ENCODE measurements at regions not wholly inside any gene's neighbourhood (a gene's known extent, or its start where the extent isn't known, plus 50 kb on each side); places are given as distances from the start of the nearest gene placed in this dataset.
"Not testable (repeated sequence)": the region's sequence is repeated elsewhere in the genome, so short reads cannot be mapped to it uniquely, and the experiment has no call there.

DNA sequence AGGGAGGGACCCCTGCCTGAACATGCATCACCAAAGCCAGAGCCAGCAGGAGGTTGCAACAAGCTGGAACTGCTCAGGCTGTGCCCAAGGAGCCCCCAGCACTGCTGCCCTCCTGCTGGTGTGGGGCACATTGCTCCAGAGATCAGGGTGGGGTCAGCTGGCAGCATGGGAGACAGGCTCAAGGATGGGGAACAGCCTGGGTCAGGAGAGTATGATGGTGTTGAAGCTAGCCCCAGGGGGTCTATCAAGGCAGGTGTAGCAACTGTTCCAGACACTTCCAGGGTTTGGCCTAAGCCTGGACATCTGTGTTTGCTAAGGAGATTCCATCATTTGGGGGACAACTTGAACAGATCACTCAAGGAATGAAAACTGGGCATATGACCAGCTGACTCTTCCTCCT, 133.1 kb downstream of the ATPSCKMT start:
- H3K4me1 Mint-ChIP-seq: no peaks in the 10 kb centered on the region
- no peaks in the 10 kb centered on the region for H3K9me3 Mint-ChIP-seq
- peaks cover 6% of the 10 kb centered on the region for H3K27me3 Mint-ChIP-seq
- no peak overlapping the region for H3K4me3 Mint-ChIP-seq
- ATAC-seq (replicated peaks): no peak
- H3K27ac Mint-ChIP-seq: no peak overlapping the region
- H3K36me3 Mint-ChIP-seq (ENCODE audit: low read depth): no peaks in the 10 kb centered on the region

DNA sequence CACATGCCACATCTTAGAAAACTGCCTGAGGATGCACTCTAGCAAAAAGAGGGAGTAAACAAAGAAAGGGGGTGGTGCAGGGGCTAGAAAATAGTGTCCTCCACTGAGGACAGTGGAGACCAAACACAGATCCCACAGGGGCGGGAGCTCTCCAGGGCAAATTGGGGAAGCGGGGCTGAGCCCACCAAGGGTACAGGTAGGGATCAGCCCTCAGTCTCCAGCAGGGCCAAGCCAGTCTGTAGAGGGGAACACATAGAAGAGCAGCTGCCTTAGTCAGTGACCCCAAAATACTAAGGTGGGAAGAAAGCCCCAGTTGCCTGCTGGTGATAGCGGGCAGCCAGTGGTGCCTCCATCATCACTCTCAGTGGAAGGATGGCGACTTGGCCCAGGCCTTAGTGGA, 134.0 kb downstream of the ATPSCKMT start:
- Mint-ChIP-seq H3K27me3 (peaks cover 7% of the 10 kb centered on the region), H3K36me3 (ENCODE audit: low read depth) (no peaks in the 10 kb centered on the region), H3K4me3 (no peak overlapping the region), H3K9me3 (no peaks in the 10 kb centered on the region), H3K27ac (no peak overlapping the region), H3K4me1 (no peaks in the 10 kb centered on the region)
- ATAC-seq (replicated peaks): no peak

DNA sequence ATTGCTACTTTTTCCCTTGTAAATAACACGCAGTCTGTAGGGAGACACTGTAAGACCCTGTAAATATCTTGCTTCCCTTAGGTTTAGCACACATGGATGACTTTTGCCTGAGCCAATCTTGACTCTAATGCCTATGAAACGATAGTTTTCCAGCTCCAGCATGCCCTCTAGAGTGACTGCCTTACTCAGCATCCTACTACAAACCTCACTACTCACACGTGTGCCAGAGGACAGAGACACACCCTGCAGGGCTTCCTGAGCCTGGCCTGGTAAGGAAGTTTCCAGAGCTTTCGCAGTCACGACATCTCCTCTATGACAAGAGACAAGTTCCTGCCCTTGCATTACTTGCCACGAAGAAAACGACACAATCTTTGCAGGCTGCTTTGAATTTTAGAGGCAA, 138.1 kb downstream of the ATPSCKMT start:
- ATAC-seq (replicated peaks): no peak
- no peaks in the 10 kb centered on the region for H3K9me3 Mint-ChIP-seq
- peaks cover 7% of the 10 kb centered on the region for H3K27me3 Mint-ChIP-seq
- H3K4me1 Mint-ChIP-seq: no peaks in the 10 kb centered on the region
- no peak overlapping the region for H3K4me3 Mint-ChIP-seq
- no peaks in the 10 kb centered on the region for H3K36me3 Mint-ChIP-seq (ENCODE audit: low read depth)
- no peak overlapping the region for H3K27ac Mint-ChIP-seq

DNA sequence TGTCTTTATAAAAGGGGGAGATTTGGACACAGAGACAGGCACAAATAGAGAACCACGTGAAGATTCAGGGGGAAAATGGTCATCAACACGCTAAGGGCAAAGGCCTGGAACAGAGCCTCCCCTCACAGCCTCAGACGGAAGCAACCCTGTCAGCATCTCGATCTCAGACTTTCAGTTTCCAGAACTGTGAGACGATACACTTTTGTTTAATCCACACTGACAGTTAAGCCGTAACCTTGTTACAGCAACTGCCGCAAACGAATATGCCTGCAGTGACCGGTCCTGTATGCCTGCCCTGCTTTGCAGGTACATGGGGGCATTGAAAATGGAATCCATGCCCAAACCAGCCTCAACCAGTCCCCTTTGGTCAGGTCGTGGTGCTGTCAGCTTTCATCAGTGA, 139.5 kb downstream of the ATPSCKMT start:
- Mint-ChIP-seq H3K4me3 (no peak overlapping the region), H3K27me3 (peaks cover 7% of the 10 kb centered on the region), H3K9me3 (no peaks in the 10 kb centered on the region), H3K27ac (no peak overlapping the region), H3K4me1 (no peaks in the 10 kb centered on the region), H3K36me3 (ENCODE audit: low read depth) (no peaks in the 10 kb centered on the region)
- no peak for ATAC-seq (replicated peaks)

DNA sequence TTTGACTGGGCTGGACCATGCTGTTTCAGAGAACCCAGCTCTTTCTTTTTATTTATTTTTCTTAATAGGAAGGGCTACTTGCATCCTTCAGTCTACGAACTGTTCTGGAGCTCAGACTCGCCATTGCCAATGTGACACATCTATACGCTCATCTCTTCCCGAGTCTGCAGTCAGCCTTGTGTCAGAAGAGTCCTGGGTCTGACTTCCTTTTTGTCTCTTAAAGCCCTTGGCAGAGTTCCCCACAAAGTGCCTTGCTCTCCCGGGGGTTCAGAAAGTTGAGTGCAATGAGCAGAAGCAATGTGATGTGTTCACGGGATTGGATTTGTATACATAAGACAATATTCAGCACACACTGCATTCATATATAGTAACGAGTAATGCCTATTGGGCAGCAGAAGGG, 140.4 kb downstream of the ATPSCKMT start:
- H3K27me3 Mint-ChIP-seq: peaks cover 7% of the 10 kb centered on the region

DNA sequence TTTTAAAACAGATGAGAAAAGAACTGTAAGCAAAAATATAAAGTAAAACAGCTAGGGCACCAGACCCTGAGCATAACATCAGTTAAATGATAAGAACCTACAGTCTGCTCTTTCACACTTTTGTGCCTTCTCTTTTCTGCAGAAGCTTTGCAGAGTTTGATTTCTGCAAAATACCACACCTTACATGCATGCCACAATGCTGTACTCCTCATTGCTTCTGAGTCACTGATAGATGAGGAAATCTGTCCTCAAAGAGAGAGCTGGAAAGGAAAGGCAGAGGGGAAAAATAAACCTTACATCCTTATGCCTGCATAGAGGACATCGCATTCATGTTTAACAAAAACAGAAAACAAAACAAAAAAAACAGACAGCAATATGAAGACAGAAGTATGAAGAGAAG, 142.9 kb downstream of the ATPSCKMT start:
- no peak overlapping the region for H3K27ac Mint-ChIP-seq
- peaks cover 3% of the 10 kb centered on the region for H3K27me3 Mint-ChIP-seq
- no peak overlapping the region for H3K4me3 Mint-ChIP-seq
- no peaks in the 10 kb centered on the region for H3K4me1 Mint-ChIP-seq
- no peak for ATAC-seq (replicated peaks)
- no peaks in the 10 kb centered on the region for H3K9me3 Mint-ChIP-seq
- H3K36me3 Mint-ChIP-seq (ENCODE audit: low read depth): no peaks in the 10 kb centered on the region

More for the DNA sequence above, 140.4 kb downstream of the ATPSCKMT start:
- H3K9me3 Mint-ChIP-seq: no peaks in the 10 kb centered on the region
- H3K4me3 Mint-ChIP-seq: no peak overlapping the region
- H3K27ac Mint-ChIP-seq: no peak overlapping the region
- no peaks in the 10 kb centered on the region for H3K36me3 Mint-ChIP-seq (ENCODE audit: low read depth)
- no peaks in the 10 kb centered on the region for H3K4me1 Mint-ChIP-seq
- ATAC-seq (replicated peaks): no peak

DNA sequence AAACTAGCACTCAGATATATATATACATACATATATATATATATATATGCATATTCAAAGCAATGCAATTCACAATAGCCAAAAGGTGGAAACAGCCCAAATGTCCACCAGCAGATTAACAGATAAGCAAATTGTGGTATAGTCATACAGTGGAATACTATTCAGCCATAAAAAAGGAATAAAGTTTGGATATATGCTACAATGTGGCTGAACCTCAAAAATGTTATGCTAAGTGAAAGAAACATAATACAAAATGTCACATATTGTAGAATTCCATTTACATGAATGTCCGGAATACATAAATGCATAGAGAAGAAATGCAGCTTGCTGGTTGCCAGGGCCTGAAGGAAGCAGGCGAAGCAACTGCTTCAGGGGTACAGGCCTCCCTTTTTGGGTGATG, 143.4 kb downstream of the ATPSCKMT start:
- ATAC-seq (replicated peaks): no peak
- Mint-ChIP-seq H3K9me3 (no peaks in the 10 kb centered on the region), H3K36me3 (ENCODE audit: low read depth) (no peaks in the 10 kb centered on the region), H3K4me1 (no peaks in the 10 kb centered on the region), H3K27me3 (no peaks in the 10 kb centered on the region), H3K27ac (no peak overlapping the region), H3K4me3 (no peak overlapping the region)

DNA sequence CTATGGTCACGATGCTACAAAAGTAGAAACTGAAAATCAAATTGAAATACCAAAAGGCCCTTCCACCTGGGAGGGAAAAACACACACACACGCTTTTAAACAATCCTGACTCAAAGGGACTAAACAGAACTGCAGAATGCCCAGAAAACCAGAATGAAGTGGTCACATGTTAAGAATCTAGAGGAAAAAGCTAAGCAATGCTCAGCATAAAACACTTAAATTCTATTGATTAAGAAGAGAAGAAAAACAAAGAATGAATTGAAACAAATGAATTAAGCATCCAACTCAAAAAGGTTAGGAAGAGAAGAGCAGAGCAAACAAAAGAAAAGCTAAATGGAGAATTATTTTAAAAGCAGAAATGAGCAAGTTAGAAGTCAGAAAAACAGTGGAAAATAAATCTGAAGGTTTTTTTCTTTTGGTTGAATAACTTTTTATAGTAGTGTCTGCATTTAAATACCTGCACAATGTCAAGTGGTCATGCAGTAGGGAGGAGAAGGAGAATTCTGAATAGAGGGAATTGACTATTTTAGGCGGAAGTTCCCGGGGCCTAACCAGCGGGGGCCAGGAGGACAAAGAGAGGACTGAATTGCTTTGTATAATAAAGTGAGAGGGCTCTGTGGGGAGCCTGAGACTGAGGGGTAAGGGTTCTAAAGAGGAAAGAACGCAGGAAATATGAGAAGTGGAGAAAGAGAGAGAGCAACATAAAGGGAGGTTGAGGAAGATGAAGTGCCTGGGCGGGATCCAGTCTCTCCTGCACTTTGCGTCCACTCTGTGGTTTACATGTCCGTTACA, 146.8 kb downstream of the ATPSCKMT start:
- no peaks in the 10 kb centered on the region for H3K27me3 Mint-ChIP-seq
- H3K9me3 Mint-ChIP-seq: peaks cover 6% of the 10 kb centered on the region
- H3K4me3 Mint-ChIP-seq: no peak overlapping the region
- no peaks in the 10 kb centered on the region for H3K36me3 Mint-ChIP-seq (ENCODE audit: low read depth)
- ATAC-seq (replicated peaks): no peak
- no peaks in the 10 kb centered on the region for H3K4me1 Mint-ChIP-seq
- no peak overlapping the region for H3K27ac Mint-ChIP-seq

DNA sequence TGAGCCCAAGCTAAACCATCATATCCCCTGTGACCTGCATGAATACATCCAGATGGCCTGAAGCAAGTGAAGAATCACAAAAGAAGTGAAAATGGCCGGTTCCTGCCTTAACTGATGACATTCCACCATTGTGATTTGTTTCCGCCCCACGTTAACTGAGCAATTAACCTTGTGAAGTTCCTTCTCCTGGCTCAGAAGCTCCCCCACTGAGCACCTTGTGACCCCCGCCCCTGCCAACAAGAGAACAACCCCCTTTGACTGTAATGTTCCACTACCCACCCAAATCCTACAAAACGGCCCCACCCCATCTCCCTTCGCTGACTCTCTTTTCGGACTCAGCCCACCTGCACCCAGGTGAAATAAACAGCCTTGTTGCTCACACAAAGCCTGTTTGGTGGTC, 147.5 kb downstream of the ATPSCKMT start:
- H3K4me3 Mint-ChIP-seq; ATAC-seq (replicated peaks): not testable (repeated sequence)

DNA sequence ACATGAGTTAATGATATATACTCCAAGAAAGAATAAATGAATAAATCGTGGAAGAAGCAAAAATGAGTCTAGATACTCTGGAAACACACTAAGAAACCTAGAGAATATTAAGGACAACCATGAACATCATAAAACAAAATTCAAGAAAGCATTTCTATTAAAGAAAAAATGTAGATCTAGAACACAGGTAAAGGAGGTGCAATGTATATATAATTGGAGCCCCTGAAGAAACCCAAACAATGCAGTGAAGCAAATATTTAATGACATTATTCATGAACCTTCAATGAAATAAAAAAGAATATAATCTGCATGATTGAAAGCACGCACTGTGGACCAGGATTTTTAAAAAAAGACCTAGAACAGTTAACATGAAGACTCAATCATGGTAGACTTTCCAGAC, 150.1 kb downstream of the ATPSCKMT start:
- H3K4me3 Mint-ChIP-seq: no peak overlapping the region
- no peaks in the 10 kb centered on the region for H3K4me1 Mint-ChIP-seq
- H3K27me3 Mint-ChIP-seq: peaks cover 5% of the 10 kb centered on the region
- H3K27ac Mint-ChIP-seq: no peak overlapping the region
- peaks cover 13% of the 10 kb centered on the region for H3K9me3 Mint-ChIP-seq
- H3K36me3 Mint-ChIP-seq (ENCODE audit: low read depth): no peaks in the 10 kb centered on the region
- no peak for ATAC-seq (replicated peaks)

More for the DNA sequence above, 147.5 kb downstream of the ATPSCKMT start:
- H3K27me3 Mint-ChIP-seq; H3K9me3 Mint-ChIP-seq; H3K27ac Mint-ChIP-seq; H3K4me1 Mint-ChIP-seq; H3K36me3 Mint-ChIP-seq (ENCODE audit: low read depth): not testable (repeated sequence)

DNA sequence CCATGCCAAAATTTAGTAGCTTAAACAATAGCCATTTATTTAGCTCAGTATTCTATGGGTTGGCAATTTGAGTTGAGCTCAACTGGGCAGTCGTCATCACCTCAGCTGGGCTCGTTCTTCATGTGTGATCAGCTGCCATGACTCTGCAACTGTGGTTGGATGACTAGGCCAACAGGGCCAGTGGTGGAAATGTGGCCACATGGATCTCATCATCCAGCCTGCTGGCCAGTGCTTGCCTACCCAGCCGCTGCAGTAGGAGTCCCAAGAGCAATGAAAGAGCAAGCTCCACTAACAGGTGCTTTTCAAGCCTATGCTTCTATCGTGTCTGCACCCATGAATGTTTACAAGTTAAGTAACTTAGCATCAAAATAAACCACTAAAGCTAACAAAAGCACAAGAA, 158.0 kb downstream of the ATPSCKMT start:
- ATAC-seq (replicated peaks): no peak
- Mint-ChIP-seq H3K4me1 (no peaks in the 10 kb centered on the region), H3K27me3 (peaks cover 5% of the 10 kb centered on the region), H3K4me3 (no peak overlapping the region), H3K36me3 (ENCODE audit: low read depth) (no peaks in the 10 kb centered on the region), H3K27ac (no peak overlapping the region), H3K9me3 (peaks cover 7% of the 10 kb centered on the region)

DNA sequence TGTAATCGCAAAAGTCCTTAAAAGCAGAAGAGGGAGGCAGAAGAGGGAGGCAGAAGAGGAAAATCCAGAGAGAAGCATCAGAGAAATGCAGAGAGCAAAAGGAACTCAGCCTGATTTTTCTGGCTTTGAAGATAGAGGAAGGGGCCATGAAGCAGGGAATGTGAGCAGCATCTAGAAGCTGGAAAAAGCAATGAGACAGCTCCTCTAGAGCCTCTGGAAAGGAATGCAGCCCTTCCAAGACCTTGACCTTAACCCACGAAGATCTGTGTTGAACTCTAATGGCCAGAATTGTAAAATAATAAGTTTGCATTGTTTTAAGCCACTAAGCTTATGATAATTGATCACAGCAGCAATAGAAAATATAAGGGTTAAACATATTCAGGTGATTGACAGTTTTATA, 159.6 kb downstream of the ATPSCKMT start:
- no peak overlapping the region for H3K4me3 Mint-ChIP-seq
- peaks cover under 1% of the 10 kb centered on the region for H3K27me3 Mint-ChIP-seq
- ATAC-seq (replicated peaks): no peak
- H3K4me1 Mint-ChIP-seq: no peaks in the 10 kb centered on the region
- no peaks in the 10 kb centered on the region for H3K36me3 Mint-ChIP-seq (ENCODE audit: low read depth)
- no peak overlapping the region for H3K27ac Mint-ChIP-seq
- H3K9me3 Mint-ChIP-seq: peaks cover 1% of the 10 kb centered on the region

DNA sequence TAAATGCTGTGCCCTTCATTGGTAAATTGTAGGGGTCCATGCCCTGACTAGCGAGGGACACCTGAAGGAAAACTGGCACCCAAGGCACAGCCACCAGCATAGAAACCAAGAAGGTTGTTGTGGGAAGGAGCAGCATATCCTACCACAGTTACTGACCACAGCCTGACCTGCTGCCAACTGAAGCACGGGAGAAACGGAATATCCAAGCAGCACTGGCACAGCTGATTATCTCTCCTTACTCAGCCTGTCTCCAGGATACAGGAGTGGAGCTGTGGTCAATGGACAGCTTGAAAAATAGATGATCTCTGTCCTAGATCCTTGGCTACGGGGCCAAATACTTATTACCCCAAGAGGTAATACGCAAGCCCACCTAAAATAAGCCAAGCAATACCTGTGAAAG, 164.5 kb downstream of the ATPSCKMT start:
- Mint-ChIP-seq H3K4me3 (no peak overlapping the region), H3K4me1 (no peaks in the 10 kb centered on the region), H3K27me3 (peaks cover 5% of the 10 kb centered on the region), H3K27ac (no peak overlapping the region), H3K36me3 (ENCODE audit: low read depth) (no peaks in the 10 kb centered on the region), H3K9me3 (no peaks in the 10 kb centered on the region)
- ATAC-seq (replicated peaks): no peak

DNA sequence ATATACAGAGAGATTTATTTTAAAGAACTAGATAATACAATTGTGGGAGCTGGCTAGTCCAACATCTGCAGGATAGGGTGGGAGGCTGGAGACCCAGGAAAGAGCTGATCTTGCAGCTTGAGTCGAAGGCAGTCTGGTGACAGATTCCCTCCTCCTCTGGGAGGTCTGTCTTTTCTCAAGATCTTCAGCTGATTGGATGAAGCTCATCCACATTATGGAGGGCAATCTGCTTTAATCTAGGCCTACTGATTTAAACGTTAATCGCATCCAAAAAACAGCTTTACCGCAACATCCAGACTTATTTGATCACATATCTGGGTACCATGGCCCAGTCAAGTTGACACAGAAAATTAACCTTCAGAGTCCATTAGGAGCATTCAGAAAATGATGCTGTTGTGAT, 168.1 kb downstream of the ATPSCKMT start:
- H3K4me1 Mint-ChIP-seq: no peaks in the 10 kb centered on the region
- no peak for ATAC-seq (replicated peaks)
- no peak overlapping the region for H3K27ac Mint-ChIP-seq
- peaks cover 12% of the 10 kb centered on the region for H3K27me3 Mint-ChIP-seq
- no peaks in the 10 kb centered on the region for H3K9me3 Mint-ChIP-seq
- H3K4me3 Mint-ChIP-seq: no peak overlapping the region
- no peaks in the 10 kb centered on the region for H3K36me3 Mint-ChIP-seq (ENCODE audit: low read depth)

DNA sequence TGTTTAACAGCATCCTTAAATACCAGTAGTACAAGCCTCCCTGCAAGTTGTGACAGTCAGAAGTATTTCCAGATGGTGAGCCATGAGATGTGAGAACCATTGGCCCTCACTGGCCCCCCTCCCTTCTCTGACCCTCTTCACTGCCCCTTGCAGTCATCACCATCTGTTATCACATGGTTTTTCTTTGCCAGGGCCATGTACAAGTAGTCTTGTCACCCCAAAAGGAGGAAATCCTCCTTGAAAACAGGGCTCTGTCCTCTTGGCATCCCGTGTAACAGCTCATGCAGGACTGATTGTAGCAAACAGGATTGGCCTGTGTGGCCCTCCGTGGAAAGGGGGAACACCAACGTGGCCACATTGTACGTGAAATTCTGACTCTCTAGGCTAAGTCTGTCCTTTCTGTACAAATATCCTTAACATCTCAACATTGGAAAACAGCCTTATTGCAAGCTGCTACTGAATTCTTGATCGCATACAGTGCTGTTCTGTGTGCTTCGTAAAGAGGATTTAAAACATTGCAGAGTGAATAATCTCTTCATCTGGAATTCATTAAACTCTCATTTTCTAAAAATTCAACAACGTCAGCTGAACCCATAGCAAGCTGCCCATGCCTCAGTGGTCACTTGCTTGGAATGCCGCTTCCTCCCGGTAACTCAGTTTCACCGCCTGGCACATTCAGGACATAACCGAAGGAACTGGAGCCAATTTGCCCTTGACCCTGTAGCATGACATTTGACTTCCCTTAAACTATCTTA, 171.7 kb downstream of the ATPSCKMT start:
- Mint-ChIP-seq H3K4me1 (no peaks in the 10 kb centered on the region), H3K9me3 (no peaks in the 10 kb centered on the region), H3K27me3 (peaks cover 22% of the 10 kb centered on the region), H3K36me3 (ENCODE audit: low read depth) (no peaks in the 10 kb centered on the region), H3K27ac (no peak overlapping the region), H3K4me3 (no peak overlapping the region)
- ATAC-seq (replicated peaks): no peak

Measured in activated T-helper 17 cell treated with anti-CD3 and anti-CD28 coated beads, Interleukin-2, amount 50 U/mL, for 72 hours (primary cell).